IMR-90 (cell line): ENCODE measurements at regions not wholly inside any gene's neighbourhood (a gene's known extent, or its start where the extent isn't known, plus 50 kb on each side); places are given as distances from the start of the nearest gene placed in this dataset.
A peak's percentile ranks its signal among the peaks of the same experiment; 100 is the strongest.

Source experiments
- ATAC-seq: fragments of 200-7000 bp; cut with Tn5 transposase; 2 replicates; pipeline ENCODE4 v1.9.1; 2020; ENCODE audit warnings: low read depth, mild to moderate bottlenecking, moderate library complexity
- BruUV-seq: library from RNA; stranded (reverse); fragments of 400-500 nt; replicated peaks from 2 replicates; lab custom pipeline; 2021; lab: Mats Ljungman, UMichigan
- CTCF ChIA-PET: fragments of 300-600 bp; formaldehyde crosslinking; extraction: SDS; loops from one replicate; lab custom pipeline; 2021; ENCODE audit warnings: antibody characterized with exemption; lab: Yijun Ruan, JAX
- POLR2A ChIA-PET: fragments of 300-600 bp; sonication (Branson Sonifier 250); formaldehyde crosslinking; loops from one replicate; lab custom pipeline; 2022; ENCODE audit warnings: antibody characterized with exemption; ENCODE audit not compliant: unreplicated experiment; lab: Charles Lee
- DNase-seq: peaks from one replicate; pipeline ENCODE4 v3.0.0; 2013
- H2AFZ ChIP-seq: replicated peaks from 2 replicates; pipeline ENCODE3; 2013; ENCODE audit warnings: low read length, mild to moderate bottlenecking; ENCODE audit not compliant: poor library complexity
- H2AK5ac ChIP-seq: 2 replicates; pipeline ENCODE4 v1.6.1; 2013; ENCODE audit warnings: low read depth, low read length, inconsistent platforms
- H2AK9ac ChIP-seq: replicated peaks from 2 replicates; pipeline ENCODE3; 2013; ENCODE audit warnings: mild to moderate bottlenecking, low read depth, low read length, moderate library complexity; ENCODE audit not compliant: poor library complexity
- H2BK120ac ChIP-seq: 2 replicates; pipeline ENCODE4 v1.6.1; 2013; ENCODE audit warnings: low read depth, low read length, inconsistent platforms
- H2BK15ac ChIP-seq: 3 replicates; pipeline ENCODE4 v1.6.1; 2013; ENCODE audit warnings: low read depth, low read length, inconsistent platforms
- H2BK20ac ChIP-seq: 2 replicates; pipeline ENCODE4 v1.6.1; 2013; ENCODE audit warnings: low read depth, mild to moderate bottlenecking, inconsistent platforms, low read length, moderate library complexity
- H2BK5ac ChIP-seq: 2 replicates; pipeline ENCODE4 v1.6.1; 2013; ENCODE audit warnings: mild to moderate bottlenecking, low read depth, low read length, inconsistent platforms; ENCODE audit not compliant: poor library complexity, severe bottlenecking
- H3K14ac ChIP-seq: replicated peaks from 2 replicates; pipeline ENCODE4 v1.6.1; 2013; ENCODE audit warnings: low read depth, low read length, inconsistent platforms
- H3K18ac ChIP-seq: 2 replicates; pipeline ENCODE4 v1.6.1; 2013; ENCODE audit warnings: low read depth, low read length, control low read depth
- H3K23ac ChIP-seq: 2 replicates; pipeline ENCODE4 v1.6.1; 2013; ENCODE audit warnings: low read depth, low read length, inconsistent platforms
- H3K27ac ChIP-seq: 2 replicates; pipeline ENCODE4 v1.5.1; 2013; ENCODE audit warnings: mild to moderate bottlenecking, control low read depth, low read length; ENCODE audit not compliant: insufficient read depth
- H3K27me3 ChIP-seq: 2 replicates; pipeline ENCODE4 v1.6.1; 2013; ENCODE audit warnings: low read length; ENCODE audit not compliant: control insufficient read depth, insufficient read depth
- H3K36me3 ChIP-seq: 2 replicates; pipeline ENCODE4 v1.6.1; 2013; ENCODE audit warnings: low read length, mixed read lengths; ENCODE audit not compliant: control insufficient read depth, insufficient read depth
- H3K4ac ChIP-seq: 2 replicates; pipeline ENCODE4 v1.6.1; 2013; ENCODE audit warnings: low read depth, low read length, inconsistent platforms
- H3K4me1 ChIP-seq: 2 replicates; pipeline ENCODE4 v1.6.1; 2013; ENCODE audit warnings: low read length, mixed read lengths; ENCODE audit not compliant: control insufficient read depth, insufficient read depth
- H3K4me2 ChIP-seq: 2 replicates; pipeline ENCODE4 v1.6.1; 2013; ENCODE audit warnings: low read depth, mild to moderate bottlenecking, control low read depth, low read length, moderate library complexity
- H3K4me3 ChIP-seq: 2 replicates; pipeline ENCODE4 v1.5.1; 2013; ENCODE audit warnings: low read depth, mild to moderate bottlenecking, control low read depth, low read length, moderate library complexity; ENCODE audit not compliant: insufficient read depth
- H3K56ac ChIP-seq: 2 replicates; pipeline ENCODE4 v1.6.1; 2013; ENCODE audit warnings: low read length, inconsistent platforms; ENCODE audit not compliant: insufficient read depth; ENCODE audit errors: extremely low read depth
- H3K79me1 ChIP-seq, 2 experiments: 2 replicates each; pipeline ENCODE4 v1.6.1; 2013; ENCODE audit warnings: low read length in 2 of 2, inconsistent platforms in 1 of 2, low read depth in 1 of 2
- H3K9ac ChIP-seq: 2 replicates; pipeline ENCODE4 v1.6.1; 2013; ENCODE audit warnings: low read depth, low read length, control low read depth
- H3K9me1 ChIP-seq: 2 replicates; pipeline ENCODE4 v1.6.1; 2013; ENCODE audit warnings: low read length, inconsistent platforms; ENCODE audit not compliant: insufficient read depth
- H3K9me3 ChIP-seq: 2 replicates; pipeline ENCODE4 v1.6.1; 2013; ENCODE audit warnings: low read length; ENCODE audit not compliant: control insufficient read depth, insufficient read depth
- H4K20me1 ChIP-seq: 2 replicates; pipeline ENCODE4 v1.6.1; 2013; ENCODE audit warnings: low read length, inconsistent platforms; ENCODE audit not compliant: insufficient read depth
- H4K5ac ChIP-seq: 2 replicates; pipeline ENCODE4 v1.6.1; 2013; ENCODE audit warnings: mild to moderate bottlenecking, low read depth, low read length, control low read depth
- H4K8ac ChIP-seq, 2 experiments: 2 replicates each; pipeline ENCODE4 v1.6.1; 2013; ENCODE audit warnings: low read depth in 2 of 2, low read length in 2 of 2, control low read depth in 1 of 2, inconsistent platforms in 1 of 2
- H4K91ac ChIP-seq: 2 replicates; pipeline ENCODE4 v1.6.1; 2013; ENCODE audit warnings: low read depth, low read length, inconsistent platforms; ENCODE audit not compliant: insufficient read depth
- BHLHE40 ChIP-seq: fragments of 150-350 bp; IDR thresholded peaks from 2 replicates; pipeline ENCODE4 v1.6.1; 2016; ENCODE audit warnings: mild to moderate bottlenecking, low read depth, low read length
- CEBPB ChIP-seq: IDR thresholded peaks from 2 replicates; pipeline ENCODE4 v1.6.1; 2012; ENCODE audit warnings: low read depth, low read length, improper control_type of control experiment
- CHD1 ChIP-seq: IDR thresholded peaks from 2 replicates; pipeline ENCODE4 v1.6.1; 2012; ENCODE audit warnings: low read depth, low read length, improper control_type of control experiment
- ELK1 ChIP-seq: fragments of 150-350 bp; IDR thresholded peaks from 2 replicates; pipeline ENCODE4 v1.6.1; 2016; ENCODE audit warnings: low read depth, mild to moderate bottlenecking, low read length, moderate library complexity, borderline replicate concordance
- FOS ChIP-seq: fragments of 150-350 bp; IDR thresholded peaks from 2 replicates; pipeline ENCODE4 v1.6.1; 2016; ENCODE audit warnings: low read depth, low read length
- MAFK ChIP-seq: IDR thresholded peaks from 2 replicates; pipeline ENCODE4 v1.6.1; 2012; ENCODE audit warnings: low read depth, low read length, improper control_type of control experiment
- MAZ ChIP-seq: IDR thresholded peaks from 2 replicates; pipeline ENCODE4 v1.6.1; 2012; ENCODE audit warnings: low read depth, mild to moderate bottlenecking, low read length, improper control_type of control experiment, moderate library complexity, borderline replicate concordance
- MXI1 ChIP-seq: IDR thresholded peaks from 2 replicates; pipeline ENCODE4 v1.6.1; 2012; ENCODE audit warnings: low read depth, mild to moderate bottlenecking, low read length, moderate library complexity, borderline replicate concordance
- NFE2L2 ChIP-seq: fragments of 150-350 bp; IDR thresholded peaks from 2 replicates; pipeline ENCODE4 v1.6.1; 2016; ENCODE audit warnings: low read depth, mild to moderate bottlenecking, low read length
- POLR2A ChIP-seq: IDR thresholded peaks from 2 replicates; pipeline ENCODE4 v1.6.1; 2012; ENCODE audit warnings: mild to moderate bottlenecking, low read depth, low read length
- RAD21 ChIP-seq: IDR thresholded peaks from 2 replicates; pipeline ENCODE4 v1.6.1; 2012; ENCODE audit warnings: low read length, improper control_type of control experiment
- RCOR1 ChIP-seq: IDR thresholded peaks from 2 replicates; pipeline ENCODE4 v1.6.1; 2012; ENCODE audit warnings: mild to moderate bottlenecking, low read length, improper control_type of control experiment; ENCODE audit not compliant: insufficient replicate concordance
- RFX5 ChIP-seq: IDR thresholded peaks from 2 replicates; pipeline ENCODE4 v1.8.0; 2012; ENCODE audit warnings: low read depth, mild to moderate bottlenecking, low read length, moderate library complexity
- SMC3 ChIP-seq: fragments of 150-350 bp; IDR thresholded peaks from 2 replicates; pipeline ENCODE4 v1.6.1; 2016; ENCODE audit warnings: low read depth, mild to moderate bottlenecking, antibody characterized with exemption, low read length, moderate library complexity
- USF2 ChIP-seq: fragments of 150-350 bp; IDR thresholded peaks from 2 replicates; pipeline ENCODE4 v1.6.1; 2017; ENCODE audit warnings: mild to moderate bottlenecking, antibody characterized with exemption, low read length, low read depth
- WGBS, 2 experiments: methylation state at CpG; one replicate each; pipeline versions ENCODE4 v1.1.5 to v1.1.7; 2013; ENCODE audit warnings: missing lambda C conversion rate in 2 of 2; ENCODE audit not compliant: insufficient read length in 1 of 2; ENCODE audit errors: extremely low coverage in 2 of 2; 5-methylcytosine and 5-hydroxymethylcytosine counted together
- dilution Hi-C: fragments of 300-500 bp; cut with HindIII; formaldehyde crosslinking; loops from one replicate; pipeline ENCODE4 v1.14.3; 2018; ENCODE audit warnings: low sequenced_read_pairs; ENCODE audit not compliant: unreplicated experiment
- in situ Hi-C: fragments of 300-500 bp; cut with MboI; formaldehyde crosslinking; loops from 3 replicates; pipeline ENCODE4 v1.14.3; 2019; ENCODE audit warnings: low sequenced_read_pairs, inconsistent platforms, mixed read lengths
- intact Hi-C: fragments of 100-400 bp; cut with micrococcal nuclease; formaldehyde crosslinking; loops from 2 replicates; pipeline ENCODE4 v1.10.0; 2022
- TF ChIP-seq, protein P1 (sequence below): conservative IDR thresholded peaks from 2 replicates; pipeline ENCODE4 v1.5.1; 2012; ENCODE audit warnings: mild to moderate bottlenecking, low read depth, low read length, improper control_type of control experiment

DNA sequence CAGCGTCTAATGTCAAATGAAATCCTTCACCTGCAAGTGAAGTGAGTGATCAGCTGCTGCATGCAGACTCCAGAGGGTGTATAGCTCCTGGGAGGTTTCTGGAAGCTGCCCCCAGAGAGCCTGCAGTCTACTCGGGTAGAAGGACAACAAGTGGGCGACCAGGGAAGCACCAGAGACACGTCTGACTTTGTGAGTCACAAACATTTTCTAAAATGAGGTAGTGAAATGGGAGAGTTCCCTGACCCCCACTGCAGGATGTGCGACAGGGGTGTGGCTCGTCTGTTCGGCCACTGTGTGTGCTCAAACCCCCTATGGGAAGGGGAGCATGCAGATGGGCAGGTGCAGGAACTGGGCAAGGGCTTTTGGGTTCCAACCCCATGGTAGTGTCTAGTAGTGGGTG, 177.1 kb upstream of the PRKCQ start:
- ATAC-seq: no peak
- Histone ChIP-seq H4K5ac (no peak overlapping the region), H3K9ac (no peak overlapping the region), H4K91ac (no peak overlapping the region), H2AK5ac (peak overlapping the region; percentile 51; the same call in 1 of the 2 replicates), H3K14ac (no peak overlapping the region), H3K18ac (no peak overlapping the region), H2BK20ac (peak overlapping the region; percentile 72; the same call in 1 of the 2 replicates), H3K56ac (no peak overlapping the region), H3K4me1 (peaks cover 2% of the 10 kb centered on the region; the same call in 1 of the 2 replicates), H2AK9ac (no peak overlapping the region), H4K20me1 (no peaks in the 10 kb centered on the region), H3K27me3 (no peaks in the 10 kb centered on the region), H3K23ac (no peak overlapping the region), H2BK5ac (no peak overlapping the region), H3K4me3 (no peak overlapping the region), H3K9me3 (no peaks in the 10 kb centered on the region), H2BK15ac (no peak overlapping the region), H3K4ac (peak overlapping the region; percentile 48), H4K8ac (no peak overlapping the region; a peak in 1 of 4 replicates), H3K79me1 (no peaks in the 10 kb centered on the region), H3K9me1 (no peaks in the 10 kb centered on the region), H3K36me3 (no peaks in the 10 kb centered on the region), H2BK120ac (peak overlapping the region; percentile 32; the same call in 1 of the 2 replicates), H3K27ac (no peak overlapping the region), H2AFZ (no peak overlapping the region), H3K4me2 (no peak overlapping the region)
- intact Hi-C loops: no loop called here
- no peak for DNase-seq
- dilution Hi-C loops: no loop called here
- TF ChIP-seq USF2 (no peak), MAZ (no peak), FOS (no peak), ELK1 (no peak), MXI1 (no peak), RFX5 (no peak), NFE2L2 (no peak), POLR2A (no peak), CEBPB (no peak), RCOR1 (no peak), SMC3 (no peak), RAD21 (no peak), BHLHE40 (no peak), MAFK (no peak), CHD1 (no peak)
- TF ChIP-seq, protein P1, sequence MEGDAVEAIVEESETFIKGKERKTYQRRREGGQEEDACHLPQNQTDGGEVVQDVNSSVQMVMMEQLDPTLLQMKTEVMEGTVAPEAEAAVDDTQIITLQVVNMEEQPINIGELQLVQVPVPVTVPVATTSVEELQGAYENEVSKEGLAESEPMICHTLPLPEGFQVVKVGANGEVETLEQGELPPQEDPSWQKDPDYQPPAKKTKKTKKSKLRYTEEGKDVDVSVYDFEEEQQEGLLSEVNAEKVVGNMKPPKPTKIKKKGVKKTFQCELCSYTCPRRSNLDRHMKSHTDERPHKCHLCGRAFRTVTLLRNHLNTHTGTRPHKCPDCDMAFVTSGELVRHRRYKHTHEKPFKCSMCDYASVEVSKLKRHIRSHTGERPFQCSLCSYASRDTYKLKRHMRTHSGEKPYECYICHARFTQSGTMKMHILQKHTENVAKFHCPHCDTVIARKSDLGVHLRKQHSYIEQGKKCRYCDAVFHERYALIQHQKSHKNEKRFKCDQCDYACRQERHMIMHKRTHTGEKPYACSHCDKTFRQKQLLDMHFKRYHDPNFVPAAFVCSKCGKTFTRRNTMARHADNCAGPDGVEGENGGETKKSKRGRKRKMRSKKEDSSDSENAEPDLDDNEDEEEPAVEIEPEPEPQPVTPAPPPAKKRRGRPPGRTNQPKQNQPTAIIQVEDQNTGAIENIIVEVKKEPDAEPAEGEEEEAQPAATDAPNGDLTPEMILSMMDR: no peak
- WGBS, 2 experiments: 60% methylated on average over 1 of the region's 7 CpGs; no CpG with 5 or more reads in 1 of the 2 experiments
- CTCF ChIA-PET: no interaction called here
- POLR2A ChIA-PET: no interaction called here
- in situ Hi-C loops: loop anchor here (25.0 kb wide), 1 partner anchor 620 kb away; no protein-coding TSS in a partner anchor
- BruUV-seq: no TSS peak
